H9 (cell line): ENCODE measurements at regions not wholly inside any gene's neighbourhood (a gene's known extent, or its start where the extent isn't known, plus 50 kb on each side); places are given as distances from the start of the nearest gene placed in this dataset.

Source experiments
- DNase-seq: peaks from one replicate; pipeline ENCODE4 v3.0.0-alpha.2; 2017
- H2AFZ ChIP-seq: one replicate; pipeline ENCODE4 v1.6.1; 2013; ENCODE audit warnings: mild to moderate bottlenecking, low read length, control low read depth, moderate library complexity
- H2AK5ac ChIP-seq: 2 replicates; pipeline ENCODE4 v1.6.1; 2013; ENCODE audit warnings: low read length, control low read depth, mixed read lengths; ENCODE audit not compliant: insufficient read length
- H2BK120ac ChIP-seq: one replicate; pipeline ENCODE4 v1.6.1; 2013; ENCODE audit warnings: low read depth, mild to moderate bottlenecking, low read length, control low read depth, inconsistent platforms; ENCODE audit not compliant: poor library complexity, severe bottlenecking
- H2BK12ac ChIP-seq: 2 replicates; pipeline ENCODE4 v1.6.1; 2013; ENCODE audit warnings: low read length, control low read depth, mixed read lengths, low read depth; ENCODE audit not compliant: insufficient read length
- H2BK15ac ChIP-seq: 2 replicates; pipeline ENCODE4 v1.6.1; 2013; ENCODE audit warnings: low read depth, low read length, control low read depth
- H2BK20ac ChIP-seq: one replicate; pipeline ENCODE4 v1.6.1; 2013; ENCODE audit warnings: low read depth, mild to moderate bottlenecking, low read length, control low read depth, inconsistent platforms; ENCODE audit not compliant: poor library complexity, severe bottlenecking
- H2BK5ac ChIP-seq: 2 replicates; pipeline ENCODE4 v1.6.1; 2013; ENCODE audit warnings: low read length, control low read depth, mixed read lengths; ENCODE audit not compliant: insufficient read length
- H3K14ac ChIP-seq: 2 replicates; pipeline ENCODE4 v1.6.1; 2013; ENCODE audit warnings: low read length, control low read depth; ENCODE audit not compliant: insufficient read depth
- H3K18ac ChIP-seq: 2 replicates; pipeline ENCODE4 v1.6.1; 2013; ENCODE audit warnings: low read depth, mild to moderate bottlenecking, mixed read lengths, low read length, control low read depth; ENCODE audit not compliant: insufficient read length
- H3K23ac ChIP-seq: 2 replicates; pipeline ENCODE4 v1.6.1; 2013; ENCODE audit warnings: low read length, control low read depth, mixed read lengths, low read depth; ENCODE audit not compliant: insufficient read length
- H3K23me2 ChIP-seq: 2 replicates; pipeline ENCODE4 v1.6.1; 2013; ENCODE audit warnings: low read depth, mild to moderate bottlenecking, mixed read lengths, low read length, control low read depth; ENCODE audit not compliant: insufficient read length, poor library complexity, severe bottlenecking
- H3K27ac ChIP-seq: 2 replicates; pipeline ENCODE4 v1.5.1; 2013; ENCODE audit warnings: low read length, control low read depth, mixed read lengths, low read depth; ENCODE audit not compliant: insufficient read length
- H3K27me3 ChIP-seq: 2 replicates; pipeline ENCODE4 v1.6.1; 2013; ENCODE audit warnings: low read length, control low read depth, inconsistent platforms; ENCODE audit not compliant: insufficient read depth
- H3K4ac ChIP-seq: 2 replicates; pipeline ENCODE4 v1.6.1; 2013; ENCODE audit warnings: low read depth, mild to moderate bottlenecking, control low read depth, inconsistent platforms, low read length, moderate library complexity
- H3K4me1 ChIP-seq: 2 replicates; pipeline ENCODE4 v1.6.1; 2013; ENCODE audit warnings: low read length, control low read depth, inconsistent platforms; ENCODE audit not compliant: insufficient read depth
- H3K4me2 ChIP-seq: 2 replicates; pipeline ENCODE4 v1.6.1; 2013; ENCODE audit warnings: low read length, control low read depth, mixed read lengths; ENCODE audit not compliant: insufficient read length, insufficient read depth
- H3K56ac ChIP-seq: 2 replicates; pipeline ENCODE4 v1.6.1; 2013; ENCODE audit warnings: low read depth, mild to moderate bottlenecking, mixed read lengths, low read length, control low read depth; ENCODE audit not compliant: insufficient read length
- H3K79me1 ChIP-seq: 2 replicates; pipeline ENCODE4 v1.6.1; 2013; ENCODE audit warnings: low read depth, mild to moderate bottlenecking, moderate library complexity, low read length, control low read depth, inconsistent platforms; ENCODE audit not compliant: insufficient read depth, poor library complexity, severe bottlenecking
- H3K79me2 ChIP-seq: 2 replicates; pipeline ENCODE4 v1.6.1; 2013; ENCODE audit warnings: low read length, control low read depth, inconsistent platforms; ENCODE audit not compliant: insufficient read depth
- H3K9ac ChIP-seq: 2 replicates; pipeline ENCODE4 v1.6.1; 2013; ENCODE audit warnings: low read length, control low read depth, mixed read lengths; ENCODE audit not compliant: insufficient read length; ENCODE audit errors: extremely low read depth
- H3K9me3 ChIP-seq: one replicate; pipeline ENCODE4 v1.6.1; 2013; ENCODE audit warnings: low read depth, low read length, inconsistent platforms; ENCODE audit not compliant: control insufficient read depth
- H3T11ph ChIP-seq: one replicate; pipeline ENCODE4 v1.6.1; 2013; ENCODE audit warnings: mild to moderate bottlenecking, low read length, control low read depth, inconsistent platforms
- H4K20me1 ChIP-seq: one replicate; pipeline ENCODE4 v1.6.1; 2013; ENCODE audit not compliant: control insufficient read depth, insufficient read length, insufficient read depth
- H4K5ac ChIP-seq: 2 replicates; pipeline ENCODE4 v1.6.1; 2013; ENCODE audit warnings: low read depth, mild to moderate bottlenecking, mixed read lengths, low read length, control low read depth; ENCODE audit not compliant: insufficient read length
- H4K8ac ChIP-seq: replicated peaks from 2 replicates; pipeline ENCODE4 v1.6.1; 2013; ENCODE audit warnings: low read length, control low read depth, mixed read lengths, low read depth; ENCODE audit not compliant: insufficient read length
- H4K91ac ChIP-seq: 2 replicates; pipeline ENCODE4 v1.6.1; 2013; ENCODE audit warnings: low read depth, mild to moderate bottlenecking, moderate library complexity, mixed read lengths, low read length, control low read depth; ENCODE audit not compliant: insufficient read length
- H3K27ac Mint-ChIP-seq, 3 experiments: 2 replicates in 2 of 3; 3 replicates in 1 of 3; pipeline ENCODE4 v1.8.0; 2020 to 2021; ENCODE audit warnings: mixed read lengths in 3 of 3, mild to moderate bottlenecking in 1 of 3, moderate library complexity in 1 of 3
- H3K27me3 Mint-ChIP-seq: 2 replicates; pipeline ENCODE4 v1.8.0; 2021; ENCODE audit warnings: low read depth, mild to moderate bottlenecking, moderate library complexity, mixed read lengths
- H3K36me3 Mint-ChIP-seq, 3 experiments: 2 replicates in 2 of 3; 3 replicates in 1 of 3; pipeline ENCODE4 v1.8.0; 2020 to 2021; ENCODE audit warnings: low read depth in 3 of 3, mixed read lengths in 3 of 3; ENCODE audit not compliant: insufficient read depth in 1 of 3
- H3K4me1 Mint-ChIP-seq, 2 experiments: 2 replicates each; pipeline ENCODE4 v1.8.0; 2020; ENCODE audit warnings: mixed read lengths in 2 of 2
- H3K4me3 Mint-ChIP-seq, 2 experiments: 2 replicates in 1 of 2; 3 replicates in 1 of 2; pipeline ENCODE4 v1.8.0; 2020 to 2021; ENCODE audit warnings: mild to moderate bottlenecking in 2 of 2, mixed read lengths in 2 of 2, moderate library complexity in 1 of 2
- H3K9me3 Mint-ChIP-seq, 2 experiments: 2 replicates in 1 of 2; 3 replicates in 1 of 2; pipeline ENCODE4 v1.8.0; 2020; ENCODE audit warnings: mild to moderate bottlenecking in 2 of 2, mixed read lengths in 2 of 2, moderate library complexity in 1 of 2
- CTCF ChIP-seq: fragments of 200-600 bp; sonication (generic); conservative IDR thresholded peaks from 3 replicates; pipeline ENCODE4 v1.8.0; 2021; ENCODE audit warnings: antibody characterized with exemption, mild to moderate bottlenecking
- WGBS: extraction: QIAGEN DNeasy Blood & Tissue Kit; methylation state at CpG from one replicate; pipeline ENCODE4 v1.1.7; 2013; ENCODE audit warnings: missing lambda C conversion rate, low lambda C conversion rate, mixed read lengths; ENCODE audit not compliant: insufficient read length; ENCODE audit errors: extremely low coverage; 5-methylcytosine and 5-hydroxymethylcytosine counted together

- Histone ChIP-seq H2BK15ac (no peak overlapping the region), H3K4ac (no peak overlapping the region), H3K56ac (no peak overlapping the region), H3K79me1 (no peaks in the 10 kb centered on the region), H3K9ac (no peak overlapping the region), H3K4me1 (peaks cover 2% of the 10 kb centered on the region; the same call in 1 of the 2 replicates), H2BK12ac (no peak overlapping the region), H2AFZ (no peak overlapping the region), H3K9me3 (no peaks in the 10 kb centered on the region), H3K27me3 (no peaks in the 10 kb centered on the region), H3K4me2 (no peak overlapping the region), H4K20me1 (no peaks in the 10 kb centered on the region), H2BK20ac (no peak overlapping the region), H4K91ac (no peak overlapping the region), H2AK5ac (no peak overlapping the region), H4K5ac (no peak overlapping the region), H3T11ph (no peak overlapping the region), H4K8ac (no peak overlapping the region), H3K27ac (no peak overlapping the region), H2BK120ac (no peak overlapping the region), H3K14ac (no peak overlapping the region), H3K23ac (no peak overlapping the region), H3K18ac (no peak overlapping the region), H3K79me2 (no peaks in the 10 kb centered on the region), H2BK5ac (no peak overlapping the region), H3K23me2 (no peaks in the 10 kb centered on the region)
- no peak overlapping the region for H3K27ac Mint-ChIP-seq
- H3K4me3 Mint-ChIP-seq: no peak overlapping the region
- H3K4me1 Mint-ChIP-seq: peaks cover 0 to 6% of the 10 kb centered on the region in 2 experiments; a peak in 1 of 4 replicates
- H3K36me3 Mint-ChIP-seq: no peaks in the 10 kb centered on the region
- no peak for TF ChIP-seq CTCF
- H3K9me3 Mint-ChIP-seq: no peaks in the 10 kb centered on the region
- DNase-seq: no peak
- no peaks in the 10 kb centered on the region for H3K27me3 Mint-ChIP-seq
- WGBS: no CpG with 5 or more reads among the region's 2 CpGs
Observed at GRCh38 chr2:177029075-177029474, 183.5 kb upstream of the HNRNPA3 start.
